Suprapubic skin (tissue), 4 donors: ENCODE measurements at regions not wholly inside any gene's neighbourhood (a gene's known extent, or its start where the extent isn't known, plus 50 kb on each side); places are given as distances from the start of the nearest gene placed in this dataset.
"Not testable (repeated sequence)": the region's sequence is repeated elsewhere in the genome, so short reads cannot be mapped to it uniquely, and the experiment has no call there.

Source experiments
- DNase-seq, 2 donors: peaks; one replicate each; pipeline ENCODE4 v3.0.0-alpha.2; 2019; ENCODE audit warnings: low spot score in 2 of 2
- H3K27ac ChIP-seq: fragments of 200-600 bp; sonication (generic); one replicate; pipeline ENCODE4 v1.5.1; 2019
- H3K27me3 ChIP-seq: fragments of 200-600 bp; sonication (generic); one replicate; pipeline ENCODE4 v1.5.1; 2019
- H3K36me3 ChIP-seq: fragments of 200-600 bp; sonication (generic); one replicate; pipeline ENCODE4 v1.5.1; 2019
- H3K4me1 ChIP-seq: fragments of 200-600 bp; sonication (generic); one replicate; pipeline ENCODE4 v1.5.1; 2019
- H3K4me3 ChIP-seq: fragments of 200-600 bp; sonication (generic); one replicate; pipeline ENCODE4 v1.5.1; 2019; ENCODE audit warnings: mild to moderate bottlenecking
- H3K9me3 ChIP-seq: fragments of 200-600 bp; sonication (generic); one replicate; pipeline ENCODE4 v1.5.1; 2019
- WGBS: methylation state at CpG from one replicate; pipeline ENCODE4 v1.1.5; 2018; 5-methylcytosine and 5-hydroxymethylcytosine counted together

GRCh38 chr2:87174454-87174853 is 152.8 kb upstream of the PLGLB1 start:
- 67% methylated on average over 2 of the region's 2 CpGs for whole genome bisulfite sequencing
- not testable (repeated sequence) for H3K4me3 ChIP-seq, H3K36me3 ChIP-seq, H3K4me1 ChIP-seq, DNase-seq, H3K27me3 ChIP-seq, H3K9me3 ChIP-seq, H3K27ac ChIP-seq

- DNase-seq, H3K4me1 ChIP-seq, H3K36me3 ChIP-seq, H3K9me3 ChIP-seq, H3K4me3 ChIP-seq, H3K27me3 ChIP-seq, H3K27ac ChIP-seq: not testable (repeated sequence)
- 82% methylated on average over 5 of the region's 5 CpGs for WGBS
These were observed 161.7 kb upstream of the PLGLB1 start for GRCh38 chr2:87183373-87183772.

- 90% methylated on average over 2 of the region's 3 CpGs for WGBS
- H3K4me3 ChIP-seq, DNase-seq: not testable (repeated sequence)
These were observed 162.6 kb upstream of the PLGLB1 start for GRCh38 chr2:87184260-87184659.

GRCh38 chr2:87189214-87189613 is 167.6 kb upstream of the PLGLB1 start:
- not testable (repeated sequence) for H3K4me3 ChIP-seq, H3K4me1 ChIP-seq, H3K27me3 ChIP-seq, DNase-seq, H3K9me3 ChIP-seq, H3K36me3 ChIP-seq, H3K27ac ChIP-seq
- WGBS = 100% methylated on average over 1 of the region's 3 CpGs

More at GRCh38 chr2:87184260-87184659, 162.6 kb upstream of the PLGLB1 start:
- H3K27me3 ChIP-seq, H3K27ac ChIP-seq, H3K9me3 ChIP-seq, H3K4me1 ChIP-seq, H3K36me3 ChIP-seq: not testable (repeated sequence)

GRCh38 chr2:87193336-87193735 is 171.7 kb upstream of the PLGLB1 start:
- not testable (repeated sequence) for H3K36me3 ChIP-seq, H3K4me3 ChIP-seq, H3K27me3 ChIP-seq, H3K9me3 ChIP-seq, H3K4me1 ChIP-seq, H3K27ac ChIP-seq, DNase-seq
- 33% methylated on average over 1 of the region's 7 CpGs for WGBS

- H3K27me3 ChIP-seq, H3K27ac ChIP-seq, DNase-seq, H3K9me3 ChIP-seq, H3K4me3 ChIP-seq, H3K4me1 ChIP-seq, H3K36me3 ChIP-seq: not testable (repeated sequence)
- 83% methylated on average over 1 of the region's 2 CpGs for WGBS
These were observed 172.8 kb upstream of the PLGLB1 start for GRCh38 chr2:87194254-87194999.

GRCh38 chr2:87196720-87197388 is 175.2 kb upstream of the PLGLB1 start:
- not testable (repeated sequence) for H3K4me3 ChIP-seq, H3K27ac ChIP-seq, H3K4me1 ChIP-seq, H3K36me3 ChIP-seq, H3K27me3 ChIP-seq, DNase-seq, H3K9me3 ChIP-seq
- WGBS = 80% methylated on average over 1 of the region's 3 CpGs

- not testable (repeated sequence) for H3K4me3 ChIP-seq
- 29% methylated on average over 1 of the region's 2 CpGs for WGBS
These were observed 176.8 kb upstream of the PLGLB1 start for GRCh38 chr2:87198422-87198821.

GRCh38 chr2:87199228-87199627 is 177.6 kb upstream of the PLGLB1 start:
- not testable (repeated sequence) for DNase-seq, H3K4me1 ChIP-seq, H3K9me3 ChIP-seq, H3K36me3 ChIP-seq, H3K27ac ChIP-seq, H3K27me3 ChIP-seq, H3K4me3 ChIP-seq
- WGBS = no CpG with 5 or more reads among the region's 9 CpGs

More at GRCh38 chr2:87198422-87198821, 176.8 kb upstream of the PLGLB1 start:
- not testable (repeated sequence) for H3K27ac ChIP-seq, DNase-seq, H3K9me3 ChIP-seq, H3K36me3 ChIP-seq, H3K27me3 ChIP-seq, H3K4me1 ChIP-seq

- not testable (repeated sequence) for H3K36me3 ChIP-seq, H3K27me3 ChIP-seq, H3K9me3 ChIP-seq, H3K4me3 ChIP-seq, DNase-seq, H3K27ac ChIP-seq, H3K4me1 ChIP-seq
- WGBS = 93% methylated on average over 2 of the region's 8 CpGs
These were observed 183.0 kb upstream of the PLGLB1 start for GRCh38 chr2:87204569-87205147.

- not testable (repeated sequence) for H3K27ac ChIP-seq, H3K27me3 ChIP-seq, H3K9me3 ChIP-seq, H3K4me3 ChIP-seq, H3K36me3 ChIP-seq, H3K4me1 ChIP-seq, DNase-seq
- no CpG with 5 or more reads among the region's 3 CpGs for WGBS
These were observed 191.3 kb upstream of the PLGLB1 start for GRCh38 chr2:87212938-87213337.

GRCh38 chr2:87217005-87217404 is 195.4 kb upstream of the PLGLB1 start:
- H3K36me3 ChIP-seq = not testable (repeated sequence)
- 83% methylated on average over 1 of the region's 4 CpGs for WGBS

GRCh38 chr2:87217741-87218410 is 196.2 kb upstream of the PLGLB1 start:
- not testable (repeated sequence) for H3K27ac ChIP-seq, H3K4me1 ChIP-seq, H3K9me3 ChIP-seq, H3K4me3 ChIP-seq, H3K27me3 ChIP-seq, H3K36me3 ChIP-seq
- peak in 1 of 2 donors; percentile 66 for DNase-seq
- WGBS = 0% methylated on average over 2 of the region's 21 CpGs

More at GRCh38 chr2:87217005-87217404, 195.4 kb upstream of the PLGLB1 start:
- H3K4me3 ChIP-seq, H3K27me3 ChIP-seq, H3K27ac ChIP-seq, H3K9me3 ChIP-seq, H3K4me1 ChIP-seq, DNase-seq: not testable (repeated sequence)

- not testable (repeated sequence) for H3K9me3 ChIP-seq, H3K4me1 ChIP-seq, DNase-seq, H3K4me3 ChIP-seq, H3K27ac ChIP-seq, H3K27me3 ChIP-seq, H3K36me3 ChIP-seq
- 60% methylated on average over 1 of the region's 9 CpGs for WGBS
These were observed 199.0 kb upstream of the PLGLB1 start for GRCh38 chr2:87220651-87221050.
